Stimulated activated CD8-positive, alpha-beta memory T cell treated with anti-CD3 and anti-CD28 coated beads, Interleukin-12 subunit alpha, Interleukin-12 subunit beta, amount 100 ng/mL, for 24 hours (primary cell): ENCODE measurements at regions not wholly inside any gene's neighbourhood (a gene's known extent, or its start where the extent isn't known, plus 50 kb on each side); places are given as distances from the start of the nearest gene placed in this dataset.

Source experiments
- DNase-seq: peaks from one replicate; pipeline ENCODE4 v3.0.0-alpha.2; 2020; ENCODE audit errors: extremely low read depth

GRCh38 chr10:129321727-129322126 is 145.3 kb upstream of the MGMT start:
- no peak for DNase-seq

DNA sequence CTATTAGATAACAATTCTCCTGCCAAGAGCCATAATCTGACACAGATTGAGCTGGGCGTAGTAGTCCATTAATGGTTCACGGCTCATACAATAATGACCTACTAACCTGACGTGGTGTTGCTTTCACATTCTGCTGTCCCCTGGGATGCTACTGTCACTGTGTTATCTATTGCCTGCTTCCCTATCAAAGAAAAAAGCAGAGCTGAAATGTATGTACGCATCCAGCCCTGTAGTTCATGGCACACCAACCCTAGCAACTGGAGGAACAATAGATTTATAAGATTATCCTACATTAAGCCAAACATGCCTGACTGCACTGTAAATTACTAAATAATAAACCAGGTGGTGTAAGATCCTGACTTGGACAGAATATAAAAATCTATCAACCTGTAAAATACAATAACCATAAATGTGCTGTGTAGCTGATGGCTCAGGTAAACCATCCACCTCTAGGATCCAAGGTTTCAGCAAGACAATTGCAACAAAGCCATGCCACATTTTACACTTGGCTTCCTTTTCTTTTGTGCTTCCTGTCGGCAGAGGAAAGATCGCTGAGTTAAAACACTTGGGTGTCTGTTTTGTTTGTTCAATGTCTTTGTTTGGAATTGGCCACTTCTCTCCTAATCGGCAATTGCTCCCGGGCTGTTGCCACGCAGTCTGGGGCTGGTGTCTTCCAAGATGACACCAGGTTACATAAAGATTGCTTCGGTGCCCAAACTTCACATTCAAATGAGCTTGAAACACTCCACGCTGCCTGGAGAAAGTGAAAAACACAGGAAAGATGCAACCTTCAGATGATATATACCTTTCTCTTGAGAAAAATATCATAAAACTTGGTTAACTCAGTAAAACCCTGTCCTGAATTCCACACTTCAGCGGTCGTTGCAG is 143.9 kb upstream of the MGMT start:
- DNase-seq: no peak

DNA sequence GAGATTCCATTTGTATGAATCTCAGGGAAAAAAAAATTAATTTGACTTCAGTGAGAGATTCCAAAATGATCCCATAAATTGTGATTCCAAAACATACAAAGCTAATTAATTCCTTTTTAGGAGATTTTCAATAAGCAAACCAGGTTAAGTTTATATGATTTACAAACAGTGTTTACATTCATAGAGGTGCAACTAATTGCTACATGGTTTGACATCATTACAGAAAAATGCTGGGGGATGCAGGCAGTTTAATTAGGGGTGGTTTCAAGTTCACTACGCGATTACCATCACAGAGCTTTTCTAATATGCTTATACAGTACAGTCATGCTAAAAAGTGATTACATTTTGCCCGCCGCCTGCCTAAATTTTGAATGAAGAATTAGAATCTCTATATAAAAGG is 143.2 kb upstream of the MGMT start:
- DNase-seq: no peak

DNA sequence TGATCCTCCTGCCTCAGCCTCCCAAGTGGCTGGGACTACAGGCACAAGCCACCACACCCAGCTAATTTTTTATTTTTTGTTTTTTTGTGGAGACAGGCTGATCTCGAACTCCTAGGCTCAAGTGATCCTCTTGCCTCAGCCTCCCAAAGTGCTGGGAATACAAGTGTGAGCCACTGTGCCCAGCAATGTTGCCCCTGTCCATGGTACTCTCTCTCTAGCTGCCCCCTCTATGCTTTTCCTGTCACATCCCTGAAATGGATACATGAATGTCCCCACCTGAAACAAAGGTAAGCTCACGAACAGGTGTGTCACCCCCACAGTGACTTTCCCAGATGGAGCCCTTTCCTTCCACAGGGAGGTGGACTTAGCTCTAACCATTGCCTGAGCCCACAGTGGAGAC is 141.1 kb upstream of the MGMT start:
- DNase-seq: no peak

DNA sequence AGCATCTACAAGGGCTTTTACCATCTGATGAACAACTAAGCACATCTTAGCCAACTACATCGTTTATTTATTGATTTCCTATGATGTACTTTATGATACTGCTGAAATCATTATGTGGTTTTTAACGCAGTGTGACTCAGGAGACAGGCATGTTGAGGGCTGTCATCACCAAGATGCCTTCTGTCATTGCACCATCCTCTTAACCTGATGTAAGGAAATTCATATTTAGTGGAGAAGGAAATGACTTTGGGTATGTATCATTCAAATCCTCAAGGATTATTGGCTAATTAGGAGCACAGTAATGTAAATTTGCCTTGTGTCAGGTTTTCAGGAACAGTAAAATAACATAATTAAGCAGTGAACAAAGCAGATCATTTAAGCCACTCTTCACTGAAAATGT is 138.5 kb upstream of the MGMT start:
- DNase-seq: no peak

GRCh38 chr10:129329385-129330055 is 137.5 kb upstream of the MGMT start:
- DNase-seq: no peak

DNA sequence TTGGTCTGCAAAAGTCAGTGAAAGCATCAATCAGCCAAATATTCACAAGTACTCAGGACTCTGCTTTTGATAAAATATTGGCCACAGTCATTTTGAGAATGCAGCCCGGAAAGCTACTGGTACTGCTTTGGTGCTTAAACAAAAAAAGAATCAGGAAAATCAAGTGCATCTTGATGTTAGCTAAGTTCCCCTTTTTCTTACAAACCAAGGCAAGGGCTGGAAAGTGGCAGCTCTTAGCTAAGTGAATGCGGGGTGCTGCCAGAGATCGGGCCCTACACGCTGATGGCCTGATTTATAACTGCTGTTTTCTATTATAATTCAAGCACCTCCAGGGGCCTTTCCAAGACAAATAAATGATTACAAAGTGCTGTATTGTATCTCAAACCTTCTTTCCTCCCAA is 136.8 kb upstream of the MGMT start:
- no peak for DNase-seq

GRCh38 chr10:129331207-129331838 is 135.7 kb upstream of the MGMT start:
- DNase-seq: no peak

GRCh38 chr10:129331839-129332220 is 135.2 kb upstream of the MGMT start:
- no peak for DNase-seq

- DNase-seq: no peak
These were observed 134.6 kb upstream of the MGMT start for GRCh38 chr10:129332476-129332875.

GRCh38 chr10:129333706-129334105 is 133.3 kb upstream of the MGMT start:
- DNase-seq: no peak

- no peak for DNase-seq
These were observed 132.8 kb upstream of the MGMT start for GRCh38 chr10:129334266-129334665.

DNA sequence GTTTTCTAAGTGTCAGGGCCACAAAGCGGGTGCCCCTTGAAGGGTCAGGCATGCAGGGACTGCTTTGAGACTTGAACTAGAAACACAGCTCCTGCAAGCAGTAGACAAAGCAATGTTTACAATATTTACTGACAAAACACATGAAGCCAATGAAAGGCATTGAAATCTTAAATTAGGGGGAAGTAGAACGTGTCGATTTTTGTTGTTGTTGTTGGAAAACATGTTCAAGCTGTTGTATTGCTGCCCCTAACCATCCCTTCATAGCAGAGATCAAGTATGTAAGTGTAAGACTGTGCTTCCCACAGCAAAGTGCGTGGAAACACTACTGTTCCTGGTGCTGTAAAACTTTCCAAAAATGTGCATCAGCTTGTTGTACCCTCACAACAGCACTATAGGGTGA is 131.6 kb upstream of the MGMT start:
- no peak for DNase-seq

DNA sequence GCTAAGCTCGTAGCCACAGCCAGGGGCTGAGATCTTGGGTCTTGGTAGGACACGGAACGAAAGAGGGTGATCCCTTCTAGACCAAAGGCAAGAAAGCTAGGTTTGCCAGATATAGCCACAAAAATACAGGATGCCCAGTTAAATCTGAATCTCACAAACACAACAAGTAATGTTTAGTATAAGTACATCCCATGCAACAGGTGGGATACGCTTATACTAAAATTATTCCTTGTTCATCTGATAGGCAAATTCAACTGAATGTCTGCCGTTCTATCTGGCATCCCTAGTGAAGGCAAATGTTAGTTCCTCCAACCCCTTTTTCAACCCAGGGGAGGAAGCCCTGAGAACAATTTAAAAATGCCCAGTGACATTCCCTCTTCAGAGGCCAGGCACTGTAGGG is 131.1 kb upstream of the MGMT start:
- DNase-seq: no peak

GRCh38 chr10:129339191-129339590 is 127.8 kb upstream of the MGMT start:
- DNase-seq: no peak

- no peak for DNase-seq
These were observed 127.2 kb upstream of the MGMT start for GRCh38 chr10:129339841-129340240.

DNA sequence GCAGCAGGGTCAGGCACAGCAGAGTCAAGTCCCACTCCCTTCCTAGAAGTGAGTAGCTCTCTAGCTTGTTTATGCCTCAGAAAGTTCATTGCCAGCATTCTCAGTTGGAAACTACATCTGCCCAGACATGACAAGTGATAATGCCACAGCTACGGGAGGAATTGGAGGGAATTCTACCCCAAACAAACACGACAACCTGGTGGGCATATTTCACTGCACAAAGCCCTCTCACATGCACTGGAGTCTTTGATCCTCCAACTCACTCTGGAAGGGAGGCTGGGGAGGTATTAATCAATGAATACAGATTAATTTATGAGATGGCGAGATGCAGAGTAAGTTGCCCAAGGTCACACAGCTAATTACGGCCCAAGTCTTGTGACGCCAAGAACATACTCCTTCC is 126.0 kb upstream of the MGMT start:
- DNase-seq: no peak

DNA sequence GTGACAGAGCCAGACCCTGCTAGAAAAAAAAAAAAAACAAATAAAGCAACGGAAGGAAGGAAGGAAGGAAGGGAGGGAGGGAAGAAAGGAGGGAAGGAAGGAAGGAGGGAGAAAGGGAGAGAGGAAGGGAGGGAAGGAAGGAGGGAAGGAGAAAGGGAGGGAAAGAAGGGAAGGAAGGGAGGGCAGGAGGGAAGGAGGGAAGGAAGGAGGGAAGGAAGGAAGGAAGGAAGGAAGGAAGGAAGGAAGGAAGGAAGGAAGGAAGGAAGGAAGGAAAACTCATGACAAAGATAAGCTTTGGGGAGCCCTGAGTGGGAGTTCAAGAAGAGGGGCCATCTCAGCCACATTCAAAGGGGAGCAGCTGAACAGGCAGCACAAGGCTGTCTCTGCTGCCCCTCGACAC is 124.7 kb upstream of the MGMT start:
- DNase-seq: no peak

GRCh38 chr10:129343141-129343540 is 123.9 kb upstream of the MGMT start:
- DNase-seq: no peak

- DNase-seq: no peak
These were observed 122.9 kb upstream of the MGMT start for GRCh38 chr10:129344103-129344502.

DNA sequence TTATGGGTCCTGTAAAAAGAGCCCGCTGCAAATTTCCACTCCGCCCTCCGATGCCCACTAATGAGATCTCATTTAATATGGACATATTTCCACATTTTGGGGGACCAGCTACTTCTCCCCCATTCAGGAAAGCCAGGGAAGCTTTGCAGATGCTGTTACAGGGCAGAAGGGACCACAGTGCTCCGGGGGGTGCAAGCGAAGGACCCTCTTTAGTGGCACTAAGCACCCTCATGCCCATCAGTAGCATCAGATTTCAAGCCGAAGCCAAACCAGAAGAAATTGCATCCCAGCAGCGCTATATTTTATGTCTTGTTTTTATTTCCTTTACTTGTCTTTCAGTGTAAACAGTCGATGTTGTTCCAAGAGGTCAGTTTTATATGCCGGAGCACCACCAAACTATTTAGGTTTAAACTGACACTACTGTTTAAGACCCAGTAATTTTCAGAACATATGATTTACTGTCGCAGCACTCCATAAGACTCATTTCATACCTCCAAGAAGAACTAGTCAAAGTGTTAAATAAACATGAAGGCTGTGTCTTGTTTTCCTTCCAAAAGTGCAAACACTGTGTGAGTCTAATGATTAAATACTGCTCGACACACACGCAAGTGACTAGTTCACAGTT is 122.2 kb upstream of the MGMT start:
- no peak for DNase-seq

DNA sequence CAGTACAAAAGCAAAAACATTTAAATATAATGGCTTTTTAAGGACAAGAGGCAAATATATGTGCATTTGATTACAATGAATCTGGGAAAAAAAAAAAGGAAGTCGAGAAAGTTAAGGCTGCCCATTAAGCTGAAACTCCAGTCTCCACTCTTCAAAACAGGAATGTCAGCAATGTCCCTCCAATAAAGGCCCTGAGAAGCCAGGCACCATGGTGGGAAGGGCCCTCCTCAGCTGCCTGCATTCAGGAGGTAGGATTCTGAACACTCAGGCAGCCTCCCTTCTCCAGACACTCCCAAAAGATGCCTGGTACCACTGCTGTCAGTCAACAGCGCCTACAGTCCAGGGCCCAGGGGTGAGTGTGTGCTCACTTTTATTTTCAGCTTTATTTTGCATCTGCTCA is 121.3 kb upstream of the MGMT start:
- no peak for DNase-seq

DNA sequence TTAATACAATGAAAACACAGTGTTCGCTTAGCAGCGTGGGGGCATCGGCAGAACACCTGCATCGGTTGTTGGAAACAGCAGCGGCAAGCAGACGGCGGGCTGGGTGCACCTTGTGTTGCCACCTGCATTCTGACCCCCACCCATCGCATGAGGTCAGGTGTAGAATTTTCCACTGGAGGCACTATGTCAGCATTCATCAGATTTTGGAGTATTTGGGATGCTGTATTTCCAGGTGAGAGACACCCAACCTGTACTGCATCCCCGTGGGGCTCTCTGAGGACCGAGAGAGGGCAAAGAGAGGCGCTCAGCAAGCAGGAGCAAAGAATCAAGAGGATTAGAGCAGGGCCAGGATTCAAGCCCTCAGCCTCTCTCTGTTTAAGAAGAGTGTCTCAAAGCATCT is 116.4 kb upstream of the MGMT start:
- DNase-seq: no peak
